ENCODE measurements at regions not wholly inside any gene's neighbourhood (a gene's known extent, or its start where the extent isn't known, plus 50 kb on each side); places are given as distances from the start of the nearest gene placed in this dataset.

DNA sequence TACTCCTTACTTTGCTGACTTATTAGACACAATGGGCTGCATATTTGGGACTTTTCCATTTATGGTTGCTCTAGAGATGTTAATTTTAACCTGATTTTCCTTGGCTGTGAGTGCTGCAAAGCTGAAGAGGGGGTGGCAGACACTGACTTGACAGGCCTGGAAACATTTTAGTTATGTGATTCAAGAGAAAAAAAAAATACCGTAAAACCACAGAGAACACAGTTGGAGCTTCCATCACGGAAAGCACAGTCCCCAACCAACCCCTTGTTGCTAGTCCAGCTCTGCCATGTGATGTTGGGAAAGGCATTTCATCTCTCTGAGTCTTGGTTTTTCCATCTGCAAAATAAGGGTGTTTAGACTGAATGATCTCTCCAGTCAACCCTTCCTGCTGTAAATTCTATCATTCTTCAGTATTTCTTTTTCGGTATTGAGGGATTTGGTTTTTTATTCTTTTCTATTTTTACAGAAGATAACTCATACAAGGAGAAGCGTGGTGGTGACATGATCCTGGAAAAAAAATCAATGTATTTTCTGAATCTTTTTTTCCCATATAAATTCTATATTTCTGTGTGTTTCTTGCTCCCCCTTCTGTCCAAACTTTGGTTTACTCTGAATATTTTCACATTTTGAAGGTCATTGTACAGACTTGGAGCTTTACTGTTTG is 246.1 kb downstream of the REEP3 start:
- no peak for TF ChIP-seq ZNF274 (IDR thresholded peaks at IDR 0.05; ENCODE audit: low read depth, low read length)
- no peak overlapping the region for H3K4me3 ChIP-seq (ENCODE audit: low read length)

GRCh38 chr10:63769367-63769766 is 248.2 kb downstream of the REEP3 start:
- TF ChIP-seq ZNF274 (IDR thresholded peaks at IDR 0.05; ENCODE audit: low read depth, low read length) = no peak
- H3K4me3 ChIP-seq (ENCODE audit: low read length) = no peak overlapping the region

- H3K4me3 ChIP-seq (ENCODE audit: low read length) = no peak overlapping the region
- TF ChIP-seq ZNF274 (IDR thresholded peaks at IDR 0.05; ENCODE audit: low read depth, low read length) = no peak
These were observed 249.3 kb downstream of the REEP3 start for GRCh38 chr10:63770523-63770922.

DNA sequence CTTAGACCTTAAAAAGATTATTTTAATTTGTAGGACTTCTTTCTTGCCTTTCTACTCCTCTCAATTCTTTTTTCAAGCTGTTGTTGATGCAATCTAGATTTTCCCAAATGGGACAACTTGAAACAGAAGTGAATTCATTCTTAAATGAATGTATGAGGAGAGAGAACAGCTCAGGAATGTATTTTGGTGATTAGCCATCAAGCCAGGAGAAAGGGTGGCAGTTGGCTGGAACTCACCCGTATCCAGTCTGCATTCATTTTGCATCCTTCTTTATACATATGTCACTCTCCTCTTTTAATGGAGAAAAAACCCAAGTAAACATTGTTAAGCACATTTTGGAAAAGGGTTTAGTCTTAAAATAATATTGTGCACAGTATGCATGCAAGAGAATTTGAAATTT is 251.3 kb downstream of the REEP3 start:
- no peak overlapping the region for H3K4me3 ChIP-seq (ENCODE audit: low read length)
- no peak for TF ChIP-seq ZNF274 (IDR thresholded peaks at IDR 0.05; ENCODE audit: low read depth, low read length)

DNA sequence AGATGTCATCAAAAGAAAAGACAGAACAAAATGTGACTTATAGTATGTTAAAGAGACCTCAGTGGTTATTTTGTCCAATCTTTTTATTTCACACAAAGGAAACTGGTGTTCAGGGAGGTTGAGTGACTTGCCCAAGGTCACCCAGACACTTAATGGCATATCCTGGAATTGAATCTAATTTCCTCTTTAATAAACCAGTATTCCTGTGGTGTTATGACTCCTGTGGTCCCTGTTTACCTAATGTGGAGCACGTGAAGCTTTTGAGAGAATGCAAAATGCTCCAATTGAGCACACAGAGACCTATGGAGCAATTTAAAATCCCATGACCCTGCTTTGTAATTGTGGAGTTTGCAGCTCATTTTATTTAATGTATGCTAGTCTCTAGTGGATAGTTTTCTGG is 251.9 kb downstream of the REEP3 start:
- TF ChIP-seq ZNF274 (IDR thresholded peaks at IDR 0.05; ENCODE audit: low read depth, low read length) = no peak

DNA sequence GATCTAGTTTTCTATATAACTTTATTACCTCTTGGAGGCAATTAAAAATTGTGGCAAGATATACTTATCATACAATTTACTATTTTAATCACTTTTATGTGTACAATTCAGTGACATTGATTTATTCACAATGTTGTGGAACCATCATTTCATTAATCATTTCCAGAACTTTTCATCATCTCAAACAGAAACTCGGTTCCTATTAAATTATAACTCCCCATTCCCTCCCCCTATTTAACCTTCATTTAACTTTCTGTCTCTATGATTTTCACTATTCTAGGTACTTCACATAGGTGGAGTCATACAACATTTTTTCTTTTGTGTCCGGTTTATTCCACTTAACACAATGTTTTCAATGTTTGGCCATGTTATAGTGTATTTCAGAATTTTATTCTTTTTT is 252.8 kb downstream of the REEP3 start:
- TF ChIP-seq ZNF274 (IDR thresholded peaks at IDR 0.05; ENCODE audit: low read depth, low read length) = no peak
- H3K4me3 ChIP-seq (ENCODE audit: low read length) = no peak overlapping the region

More for the DNA sequence above, 251.9 kb downstream of the REEP3 start:
- no peak overlapping the region for H3K4me3 ChIP-seq (ENCODE audit: low read length)

GRCh38 chr10:63780101-63780500 is 258.9 kb downstream of the REEP3 start:
- no peak for TF ChIP-seq ZNF274 (IDR thresholded peaks at IDR 0.05; ENCODE audit: low read depth, low read length)
- no peak overlapping the region for H3K4me3 ChIP-seq (ENCODE audit: low read length)

DNA sequence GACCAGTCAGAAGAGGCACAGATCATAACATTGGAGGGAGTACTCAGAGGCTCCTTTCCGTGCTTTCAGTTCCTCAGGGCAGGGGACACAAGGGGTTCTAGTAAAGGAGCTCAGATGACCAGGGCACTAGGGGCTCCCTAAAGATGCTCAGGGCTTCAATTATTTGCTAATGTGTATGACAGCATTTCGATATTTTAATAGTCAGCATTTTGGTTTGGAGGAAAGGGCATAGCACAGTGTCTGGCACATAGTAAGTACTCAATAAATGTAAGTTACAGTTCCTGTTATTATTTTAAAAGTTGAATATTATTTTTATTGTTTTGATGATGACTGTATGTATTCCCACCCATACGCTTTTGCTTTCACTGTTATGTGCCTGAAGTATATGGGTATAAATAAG is 260.0 kb downstream of the REEP3 start:
- H3K4me3 ChIP-seq (ENCODE audit: low read length) = no peak overlapping the region
- TF ChIP-seq ZNF274 (IDR thresholded peaks at IDR 0.05; ENCODE audit: low read depth, low read length) = no peak

DNA sequence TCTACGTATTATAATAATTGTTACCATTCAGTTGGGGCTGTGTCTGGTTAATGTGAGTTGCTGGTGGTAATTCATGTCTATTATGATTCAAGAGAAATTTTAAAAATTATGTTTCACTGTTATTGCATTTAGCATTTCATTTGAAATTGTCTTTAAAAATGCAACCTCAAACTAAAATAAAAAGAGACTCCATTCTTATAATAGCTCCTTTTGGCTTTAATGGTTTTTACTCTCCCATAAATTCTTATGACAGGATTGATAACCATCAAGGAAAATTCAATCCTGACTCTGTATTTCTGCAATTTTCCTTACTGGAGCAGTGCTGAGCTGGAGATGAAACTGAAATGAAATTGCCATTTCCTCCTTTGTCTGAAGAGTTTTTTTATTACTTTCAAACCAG is 262.7 kb downstream of the REEP3 start:
- H3K4me3 ChIP-seq (ENCODE audit: low read length) = no peak overlapping the region
- no peak for TF ChIP-seq ZNF274 (IDR thresholded peaks at IDR 0.05; ENCODE audit: low read depth, low read length)

DNA sequence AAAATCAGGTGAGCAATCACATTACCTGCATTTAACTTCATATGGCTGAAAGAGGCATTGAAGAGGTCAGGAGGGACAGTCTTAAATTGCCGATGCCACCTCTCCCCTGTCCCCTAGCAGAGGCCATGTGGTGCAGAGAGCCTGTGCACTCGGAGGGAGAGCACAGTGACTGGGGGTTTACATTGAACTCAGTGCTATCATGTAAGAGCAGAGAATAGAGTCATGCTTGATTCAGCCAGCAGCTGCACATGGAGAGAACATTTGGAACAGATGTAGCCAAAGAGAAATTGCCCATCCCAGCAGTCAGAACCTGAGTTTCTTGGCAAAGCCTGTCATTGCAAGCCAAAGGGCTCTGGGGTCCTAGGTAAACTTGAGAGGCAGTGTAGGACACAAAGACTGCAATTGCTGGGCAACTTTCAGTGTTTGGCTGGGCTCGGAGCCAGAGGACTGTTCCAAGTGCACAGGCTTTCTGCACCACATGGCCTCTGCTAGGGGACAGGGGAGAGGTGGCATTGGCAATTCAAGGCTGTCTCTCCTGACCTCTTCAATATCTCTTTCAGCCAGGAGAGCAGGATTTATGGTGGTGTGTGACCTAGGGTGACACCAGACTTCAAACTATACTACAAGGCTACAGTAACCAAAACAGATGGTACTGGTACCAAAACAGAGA is 267.1 kb downstream of the REEP3 start:
- TF ChIP-seq ZNF274 (IDR thresholded peaks at IDR 0.05; ENCODE audit: low read depth, low read length) = no peak
- no peak overlapping the region for H3K4me3 ChIP-seq (ENCODE audit: low read length)

DNA sequence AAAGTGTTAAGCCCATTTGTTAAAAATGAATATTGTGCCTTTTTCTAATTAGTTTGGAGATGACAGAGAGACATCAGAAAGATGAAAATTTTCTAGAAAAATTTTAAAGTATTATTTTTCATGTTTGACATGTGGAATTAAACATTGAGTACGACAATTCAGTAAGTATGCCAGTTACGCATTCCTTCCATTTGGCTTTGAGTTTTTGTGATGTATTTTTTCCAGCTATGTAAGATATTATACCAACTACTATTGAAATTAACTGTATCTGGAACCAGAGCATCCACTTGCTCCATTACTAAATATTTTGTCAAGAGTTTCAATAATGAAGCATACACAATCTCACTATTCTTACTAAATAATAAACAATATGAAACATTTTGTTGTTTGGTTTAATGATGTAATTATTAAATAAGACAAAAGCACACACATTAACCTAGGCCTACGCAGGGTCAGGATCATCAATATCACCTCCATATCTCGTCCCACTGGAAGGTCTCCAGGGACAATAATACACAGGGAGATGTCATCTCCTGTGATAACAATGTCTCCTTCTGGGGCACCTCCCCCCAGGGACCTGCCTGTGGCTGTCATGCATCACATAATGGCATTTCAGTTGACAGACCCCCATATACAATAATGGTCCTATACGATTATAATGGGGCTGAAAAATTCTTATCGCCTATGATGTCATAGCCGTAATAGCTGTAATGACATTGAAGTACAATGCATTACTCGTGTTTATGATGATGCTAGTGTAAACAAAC is 274.1 kb downstream of the REEP3 start:
- H3K4me3 ChIP-seq (ENCODE audit: low read length) = no peak overlapping the region
- TF ChIP-seq ZNF274 (IDR thresholded peaks at IDR 0.05; ENCODE audit: low read depth, low read length) = no peak

- no peak overlapping the region for H3K4me3 ChIP-seq (ENCODE audit: low read length)
- TF ChIP-seq ZNF274 (IDR thresholded peaks at IDR 0.05; ENCODE audit: low read depth, low read length) = no peak
These were observed 277.6 kb downstream of the REEP3 start for GRCh38 chr10:63798599-63799498.

GRCh38 chr10:63799521-63800300 is 278.5 kb downstream of the REEP3 start:
- no peak overlapping the region for H3K4me3 ChIP-seq (ENCODE audit: low read length)
- TF ChIP-seq ZNF274 (IDR thresholded peaks at IDR 0.05; ENCODE audit: low read depth, low read length) = no peak

Data from GM08714 (cell line).